GM12878 (cell line): ENCODE measurements at regions not wholly inside any gene's neighbourhood (a gene's known extent, or its start where the extent isn't known, plus 50 kb on each side); places are given as distances from the start of the nearest gene placed in this dataset.

ENCODE experiments used
- ATAC-seq: fragments of 200-7000 bp; cut with Tn5 transposase; 3 replicates; pipeline ENCODE4 v1.9.1; 2020; ENCODE audit warnings: mild to moderate bottlenecking, moderate library complexity
- BruUV-seq: library from RNA; stranded (reverse); fragments of 400-500 nt; replicated peaks from 2 replicates; lab custom pipeline; 2021; lab: Mats Ljungman, UMichigan
- CTCF ChIA-PET: fragments of 300-600 bp; sonication (Branson Sonifier 250); formaldehyde crosslinking; extraction: SDS; loops from one replicate; lab custom pipeline; 2021; ENCODE audit warnings: inconsistent platforms; lab: Yijun Ruan, JAX
- POLR2A ChIA-PET: fragments of 350-600 bp; formaldehyde crosslinking; extraction: SDS; loops from one replicate; lab custom pipeline; 2021; ENCODE audit warnings: inconsistent platforms; lab: Charles Lee
- RAD21 ChIA-PET: fragments of 300-600 bp; sonication (Branson Sonifier 250); formaldehyde crosslinking; loops from one replicate; lab custom pipeline; 2023; ENCODE audit warnings: antibody characterized with exemption; ENCODE audit not compliant: unreplicated experiment; lab: Charles Lee
- SMC1A ChIA-PET: fragments of 300-600 bp; sonication (Branson Sonifier 250); formaldehyde crosslinking; loops from one replicate; lab custom pipeline; 2023; ENCODE audit not compliant: unreplicated experiment, uncharacterized antibody; lab: Charles Lee
- DNase-seq: peaks from one replicate; pipeline ENCODE4 v3.0.0-alpha.2; 2011; ENCODE audit warnings: low read depth, low spot score
- FAIRE-seq: peaks from 3 replicates; lab custom pipeline; 2011; peaks lifted over from hg19 to GRCh38; lab: Jason Lieb, UNC
- H2AFZ ChIP-seq: 2 replicates; pipeline ENCODE4 v1.6.0; 2011; ENCODE audit warnings: low read depth, low read length, control low read depth; ENCODE audit not compliant: control insufficient read depth
- H3K27ac ChIP-seq: 2 replicates; pipeline ENCODE4 v1.5.1; 2011; ENCODE audit warnings: control low read depth; ENCODE audit not compliant: control insufficient read depth, insufficient read depth
- H3K27me3 ChIP-seq, 2 experiments: replicated peaks in 1 of 2; 2 replicates each; pipeline versions ENCODE4 v1.6.0 to v1.6.1; 2011; ENCODE audit warnings: low read length in 1 of 2; ENCODE audit not compliant: control insufficient read depth in 2 of 2, insufficient read depth in 2 of 2
- H3K36me3 ChIP-seq, 2 experiments: 2 replicates each; pipeline ENCODE4 v1.5.1; 2011; ENCODE audit warnings: low read length in 1 of 2; ENCODE audit not compliant: control insufficient read depth in 2 of 2, insufficient read depth in 2 of 2
- H3K4me1 ChIP-seq: 2 replicates; pipeline ENCODE4 v1.6.1; 2011; ENCODE audit warnings: mild to moderate bottlenecking, low read length, moderate library complexity, mixed read lengths; ENCODE audit not compliant: control insufficient read depth, insufficient read depth
- H3K4me2 ChIP-seq: 2 replicates; pipeline ENCODE4 v1.6.0; 2011; ENCODE audit warnings: control low read depth; ENCODE audit not compliant: control insufficient read depth, insufficient read depth
- H3K4me3 ChIP-seq: fragments of 200-600 bp; sonication (generic); 2 replicates; pipeline ENCODE4 v1.5.1; 2016
- H3K79me2 ChIP-seq: 2 replicates; pipeline ENCODE4 v1.6.0; 2011; ENCODE audit warnings: low read length; ENCODE audit not compliant: control insufficient read depth, insufficient read depth
- H3K9ac ChIP-seq: 2 replicates; pipeline ENCODE4 v1.8.0; 2011; ENCODE audit warnings: low read length, control low read depth, mixed read lengths; ENCODE audit not compliant: control insufficient read depth, insufficient read depth
- H3K9me3 ChIP-seq: replicated peaks from 3 replicates; pipeline ENCODE4 v1.5.1; 2011; ENCODE audit warnings: mild to moderate bottlenecking, low read length; ENCODE audit not compliant: control insufficient read depth, insufficient read depth
- H4K20me1 ChIP-seq: 2 replicates; pipeline ENCODE4 v1.6.0; 2011; ENCODE audit not compliant: control insufficient read depth, insufficient read depth
- EGR1 ChIP-seq, 2 experiments: IDR thresholded peaks; 1 replicate in 1 of 2; 2 replicates in 1 of 2; pipeline ENCODE4 v1.6.1; 2011 to 2012; ENCODE audit warnings: low read depth in 2 of 2, low read length in 2 of 2, borderline replicate concordance in 1 of 2, mild to moderate bottlenecking in 1 of 2, moderate library complexity in 1 of 2
- ETV6 ChIP-seq, 2 experiments: fragments of 450-650 bp in 1 of 2; IDR thresholded peaks in 1 of 2; conservative IDR thresholded peaks in 1 of 2; 2 replicates each; pipeline ENCODE4 v1.6.1; 2014; ENCODE audit warnings: antibody characterized with exemption in 1 of 2, borderline replicate concordance in 1 of 2, low read depth in 1 of 2, mild to moderate bottlenecking in 1 of 2, moderate library complexity in 1 of 2
- GABPA ChIP-seq: IDR thresholded peaks from 2 replicates; pipeline ENCODE4 v1.6.1; 2014; ENCODE audit warnings: antibody characterized with exemption, low read depth, mild to moderate bottlenecking, inconsistent platforms
- HDGF ChIP-seq: fragments of 450-650 bp; IDR thresholded peaks from 2 replicates; pipeline ENCODE4 v1.6.1; 2016; ENCODE audit warnings: antibody characterized with exemption
- IKZF2 ChIP-seq, 2 experiments: fragments of 450-650 bp; IDR thresholded peaks; 2 replicates each; pipeline ENCODE4 v1.6.1; 2017; ENCODE audit warnings: mild to moderate bottlenecking in 2 of 2, moderate library complexity in 2 of 2
- JUNB ChIP-seq: IDR thresholded peaks from 2 replicates; pipeline ENCODE4 v1.6.1; 2016; ENCODE audit warnings: antibody characterized with exemption, mild to moderate bottlenecking
- NFYA ChIP-seq: IDR thresholded peaks from 2 replicates; pipeline ENCODE4 v1.6.1; 2011; ENCODE audit warnings: low read depth, mild to moderate bottlenecking, low read length, improper control_type of control experiment, borderline replicate concordance
- NR2F1 ChIP-seq: fragments of 450-650 bp; conservative IDR thresholded peaks from 2 replicates; pipeline ENCODE4 v1.6.1; 2017; ENCODE audit warnings: mild to moderate bottlenecking
- SMC3 ChIP-seq: IDR thresholded peaks from 2 replicates; pipeline ENCODE4 v1.6.1; 2011; ENCODE audit warnings: low read length, improper control_type of control experiment, borderline replicate concordance
- TBL1XR1 ChIP-seq: IDR thresholded peaks from 2 replicates; pipeline ENCODE4 v1.6.1; 2012; ENCODE audit warnings: low read depth, low read length, improper control_type of control experiment
- WGBS: methylation state at CpG from one replicate; pipeline ENCODE4 v1.1.6; 2016; ENCODE audit warnings: low lambda C conversion rate; ENCODE audit not compliant: insufficient replicate concordance, insufficient coverage; ENCODE audit errors: missing lambda C conversion rate; 5-methylcytosine and 5-hydroxymethylcytosine counted together
- in situ Hi-C: fragments of 300-500 bp; cut with MboI; formaldehyde crosslinking; loops from 9 replicates; pipeline ENCODE4 v1.14.3; 2018; ENCODE audit warnings: mixed read lengths
- intact Hi-C: fragments of 100-400 bp; cut with micrococcal nuclease; formaldehyde crosslinking; loops from one replicate; pipeline ENCODE4 v1.14.2; 2022; ENCODE audit not compliant: unreplicated experiment
- TF ChIP-seq, protein P1 (sequence below): fragments of 150-350 bp; IDR thresholded peaks from 2 replicates; pipeline ENCODE4 v1.6.1; 2016; ENCODE audit warnings: low read depth, low read length

DNA sequence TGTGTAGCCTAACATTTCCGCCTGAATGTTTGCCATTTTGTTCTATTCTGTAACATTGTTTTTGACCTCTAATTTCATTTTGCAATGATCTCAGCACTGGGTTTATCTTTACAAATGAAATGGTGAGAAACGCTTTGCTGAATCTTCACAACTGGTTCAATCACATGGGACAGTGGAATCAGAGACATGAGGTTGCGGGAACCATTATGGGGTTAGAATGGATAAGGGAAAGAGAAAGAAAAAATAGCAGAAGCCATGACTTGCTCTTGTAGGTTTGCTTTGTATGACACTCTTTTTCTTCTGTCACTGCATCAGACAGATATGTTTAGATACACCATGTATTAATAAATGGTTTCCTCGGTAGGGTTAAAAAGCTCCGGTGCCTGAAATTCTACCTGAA lies 114.3 kb upstream of the PELI1 start:
- Histone ChIP-seq H3K4me3 (no peak overlapping the region), H4K20me1 (no peaks in the 10 kb centered on the region), H3K4me2 (no peak overlapping the region), H3K9ac (no peak overlapping the region), H3K79me2 (no peaks in the 10 kb centered on the region), H3K27me3 (no peaks in the 10 kb centered on the region), H3K9me3 (no peaks in the 10 kb centered on the region), H3K36me3 (no peaks in the 10 kb centered on the region), H3K27ac (no peak overlapping the region), H3K4me1 (peaks cover 10% of the 10 kb centered on the region), H2AFZ (no peak overlapping the region)
- DNase-seq (no peak), ATAC-seq (no peak), FAIRE-seq (no peak)
- in situ Hi-C loops (no loop called here), intact Hi-C loops (no loop called here)
- ChIA-PET SMC1A (interaction anchor here (0.6 to 1.6 kb wide), 6 partner anchors 36 to 304 kb away, joined by 3 to 5 read pairs (median 3); no protein-coding TSS in a partner anchor), RAD21 (interaction anchor here (1.3 kb wide), 1 partner anchor 44 kb away, joined by 4 read pairs; no protein-coding TSS in a partner anchor), CTCF (interaction anchor here (1.1 to 1.6 kb wide), 2 partner anchors 53 to 70 kb away, joined by 3 to 5 read pairs; no protein-coding TSS in a partner anchor), POLR2A (no interaction called here)
- TF ChIP-seq SMC3 = no peak
- no peak for TF ChIP-seq IKZF2 (IDR thresholded peaks at IDR 0.05)
- TF ChIP-seq NR2F1 = no peak
- TF ChIP-seq, protein P1, sequence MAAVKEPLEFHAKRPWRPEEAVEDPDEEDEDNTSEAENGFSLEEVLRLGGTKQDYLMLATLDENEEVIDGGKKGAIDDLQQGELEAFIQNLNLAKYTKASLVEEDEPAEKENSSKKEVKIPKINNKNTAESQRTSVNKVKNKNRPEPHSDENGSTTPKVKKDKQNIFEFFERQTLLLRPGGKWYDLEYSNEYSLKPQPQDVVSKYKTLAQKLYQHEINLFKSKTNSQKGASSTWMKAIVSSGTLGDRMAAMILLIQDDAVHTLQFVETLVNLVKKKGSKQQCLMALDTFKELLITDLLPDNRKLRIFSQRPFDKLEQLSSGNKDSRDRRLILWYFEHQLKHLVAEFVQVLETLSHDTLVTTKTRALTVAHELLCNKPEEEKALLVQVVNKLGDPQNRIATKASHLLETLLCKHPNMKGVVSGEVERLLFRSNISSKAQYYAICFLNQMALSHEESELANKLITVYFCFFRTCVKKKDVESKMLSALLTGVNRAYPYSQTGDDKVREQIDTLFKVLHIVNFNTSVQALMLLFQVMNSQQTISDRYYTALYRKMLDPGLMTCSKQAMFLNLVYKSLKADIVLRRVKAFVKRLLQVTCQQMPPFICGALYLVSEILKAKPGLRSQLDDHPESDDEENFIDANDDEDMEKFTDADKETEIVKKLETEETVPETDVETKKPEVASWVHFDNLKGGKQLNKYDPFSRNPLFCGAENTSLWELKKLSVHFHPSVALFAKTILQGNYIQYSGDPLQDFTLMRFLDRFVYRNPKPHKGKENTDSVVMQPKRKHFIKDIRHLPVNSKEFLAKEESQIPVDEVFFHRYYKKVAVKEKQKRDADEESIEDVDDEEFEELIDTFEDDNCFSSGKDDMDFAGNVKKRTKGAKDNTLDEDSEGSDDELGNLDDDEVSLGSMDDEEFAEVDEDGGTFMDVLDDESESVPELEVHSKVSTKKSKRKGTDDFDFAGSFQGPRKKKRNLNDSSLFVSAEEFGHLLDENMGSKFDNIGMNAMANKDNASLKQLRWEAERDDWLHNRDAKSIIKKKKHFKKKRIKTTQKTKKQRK = no peak
- TF ChIP-seq HDGF = no peak
- no peak for TF ChIP-seq JUNB
- TF ChIP-seq EGR1 (IDR thresholded peaks at IDR 0.05; ENCODE audit: borderline replicate concordance in 1 of 2, low read depth in 2 of 2, low read length in 2 of 2) = no peak
- TF ChIP-seq ETV6 (conservative IDR thresholded peaks at IDR 0.05 in 1 of 2, IDR thresholded peaks at IDR 0.05 in 1 of 2; ENCODE audit: borderline replicate concordance in 1 of 2, low read depth in 1 of 2) = no peak
- no peak for TF ChIP-seq NFYA
- no peak for TF ChIP-seq GABPA
- TF ChIP-seq TBL1XR1 = no peak
- BruUV-seq = no TSS peak
- WGBS = 96% methylated on average over 5 of the region's 5 CpGs
